NT2/D1 (cell line): ENCODE measurements at regions not wholly inside any gene's neighbourhood (a gene's known extent, or its start where the extent isn't known, plus 50 kb on each side); places are given as distances from the start of the nearest gene placed in this dataset.

Experiments
- DNase-seq: peaks from one replicate; pipeline ENCODE4 v3.0.0-alpha.2; 2011; ENCODE audit warnings: low read depth, low spot score
- H3K27me3 ChIP-seq: 2 replicates; pipeline ENCODE4 v1.6.0; 2011; ENCODE audit warnings: mild to moderate bottlenecking; ENCODE audit not compliant: insufficient read length, insufficient read depth
- H3K36me3 ChIP-seq: 2 replicates; pipeline ENCODE4 v1.6.1; 2011; ENCODE audit warnings: mild to moderate bottlenecking, low read length, mixed read lengths; ENCODE audit not compliant: insufficient read depth, insufficient read length
- H3K4me1 ChIP-seq: 2 replicates; pipeline ENCODE4 v1.5.1; 2011; ENCODE audit not compliant: insufficient read depth, insufficient read length
- H3K4me3 ChIP-seq: 2 replicates; pipeline ENCODE4 v1.5.1; 2011; ENCODE audit warnings: low read depth; ENCODE audit not compliant: insufficient read length
- H3K9ac ChIP-seq: 2 replicates; pipeline ENCODE4 v1.6.0; 2011; ENCODE audit warnings: low read depth; ENCODE audit not compliant: insufficient read length
- H3K9me3 ChIP-seq: 2 replicates; pipeline ENCODE4 v1.5.1; 2011; ENCODE audit warnings: mild to moderate bottlenecking, low read length; ENCODE audit not compliant: insufficient read depth
- SUZ12 ChIP-seq: IDR thresholded peaks from 2 replicates; pipeline ENCODE4 v1.6.1; 2011; ENCODE audit not compliant: insufficient read length, insufficient read depth; ENCODE audit errors: extremely low read depth
- YY1 ChIP-seq: IDR thresholded peaks from 2 replicates; pipeline ENCODE4 v1.6.1; 2011; ENCODE audit not compliant: insufficient read length, insufficient read depth
- ZNF274 ChIP-seq: IDR thresholded peaks from 2 replicates; pipeline ENCODE4 v1.6.1; 2011; ENCODE audit warnings: mild to moderate bottlenecking, low read depth, low read length

DNA sequence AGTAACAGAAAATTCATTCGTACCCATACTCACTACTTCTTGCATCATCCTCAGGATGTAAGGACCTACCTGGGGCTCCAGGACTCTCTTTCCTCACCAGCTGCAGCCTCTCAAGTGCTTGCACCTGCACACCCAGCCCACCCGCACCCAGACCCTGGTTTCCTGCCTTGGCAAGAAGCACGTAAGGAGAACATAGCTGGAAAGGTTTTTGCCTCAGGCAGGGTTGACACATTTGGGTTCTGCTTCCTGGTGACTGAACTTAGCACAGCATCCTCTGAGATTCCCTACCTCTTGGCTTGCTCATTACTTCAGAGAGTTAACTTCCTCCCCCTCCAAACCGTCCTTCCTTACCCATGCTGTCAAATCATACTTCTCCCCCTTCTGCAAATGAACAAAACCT, 556.9 kb downstream of the CD83 start:
- H3K27me3 ChIP-seq = no peaks in the 10 kb centered on the region
- no peaks in the 10 kb centered on the region for H3K9me3 ChIP-seq
- no peak overlapping the region for H3K9ac ChIP-seq
- peaks cover 2% of the 10 kb centered on the region for H3K4me1 ChIP-seq
- DNase-seq = no peak
- H3K4me3 ChIP-seq = no peak overlapping the region
- TF ChIP-seq ZNF274 = no peak
- no peak for TF ChIP-seq SUZ12
- TF ChIP-seq YY1 = no peak
- H3K36me3 ChIP-seq = no peaks in the 10 kb centered on the region

DNA sequence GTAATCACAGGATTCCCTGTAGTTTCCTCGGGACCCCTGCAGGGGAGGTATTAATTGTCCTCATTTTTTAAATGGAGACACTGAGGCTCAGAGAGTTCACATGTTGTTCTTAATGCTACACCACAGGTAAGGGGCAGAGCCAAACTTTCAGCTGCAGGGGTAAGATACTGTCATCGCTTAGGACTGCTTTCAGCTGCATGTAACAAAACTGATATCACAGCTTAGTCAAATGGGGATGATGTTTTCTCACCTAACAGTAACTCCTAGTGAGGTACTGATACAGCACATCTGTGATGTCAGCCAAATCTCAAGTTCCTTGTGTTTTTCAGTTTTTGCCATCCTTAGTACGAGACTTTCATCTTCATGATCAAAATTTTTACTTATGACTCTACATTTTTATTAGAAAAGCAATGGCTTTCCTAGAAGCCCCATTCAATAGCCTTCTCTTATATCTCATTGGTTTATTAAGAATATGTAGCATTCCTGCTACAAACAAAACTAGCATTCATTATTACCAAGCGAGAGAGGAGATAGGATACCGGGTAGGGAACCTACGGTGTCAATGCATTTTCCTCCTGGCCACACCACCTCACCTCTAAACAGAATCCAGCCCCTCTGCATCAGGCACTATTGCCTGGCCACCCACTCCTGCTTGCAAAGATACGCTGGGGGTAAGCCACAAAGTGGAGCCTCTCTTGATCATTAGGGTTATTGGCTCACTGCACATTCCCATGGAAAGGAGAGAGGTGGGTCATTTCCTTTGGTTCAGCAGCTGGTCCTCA, 557.5 kb downstream of the CD83 start:
- no peak overlapping the region for H3K9ac ChIP-seq
- H3K4me3 ChIP-seq = no peak overlapping the region
- no peaks in the 10 kb centered on the region for H3K9me3 ChIP-seq
- no peak for DNase-seq
- H3K4me1 ChIP-seq = peaks cover 2% of the 10 kb centered on the region
- no peaks in the 10 kb centered on the region for H3K27me3 ChIP-seq
- TF ChIP-seq SUZ12 = no peak
- no peak for TF ChIP-seq YY1
- no peak for TF ChIP-seq ZNF274
- H3K36me3 ChIP-seq = no peaks in the 10 kb centered on the region

GRCh38 chr6:14676064-14676463, 558.5 kb downstream of the CD83 start:
- Histone ChIP-seq H3K4me3 (no peak overlapping the region), H3K36me3 (no peaks in the 10 kb centered on the region), H3K4me1 (peaks cover 2% of the 10 kb centered on the region), H3K9me3 (no peaks in the 10 kb centered on the region), H3K27me3 (no peaks in the 10 kb centered on the region), H3K9ac (no peak overlapping the region)
- no peak for DNase-seq
- TF ChIP-seq SUZ12 (no peak), YY1 (no peak), ZNF274 (no peak)

DNA sequence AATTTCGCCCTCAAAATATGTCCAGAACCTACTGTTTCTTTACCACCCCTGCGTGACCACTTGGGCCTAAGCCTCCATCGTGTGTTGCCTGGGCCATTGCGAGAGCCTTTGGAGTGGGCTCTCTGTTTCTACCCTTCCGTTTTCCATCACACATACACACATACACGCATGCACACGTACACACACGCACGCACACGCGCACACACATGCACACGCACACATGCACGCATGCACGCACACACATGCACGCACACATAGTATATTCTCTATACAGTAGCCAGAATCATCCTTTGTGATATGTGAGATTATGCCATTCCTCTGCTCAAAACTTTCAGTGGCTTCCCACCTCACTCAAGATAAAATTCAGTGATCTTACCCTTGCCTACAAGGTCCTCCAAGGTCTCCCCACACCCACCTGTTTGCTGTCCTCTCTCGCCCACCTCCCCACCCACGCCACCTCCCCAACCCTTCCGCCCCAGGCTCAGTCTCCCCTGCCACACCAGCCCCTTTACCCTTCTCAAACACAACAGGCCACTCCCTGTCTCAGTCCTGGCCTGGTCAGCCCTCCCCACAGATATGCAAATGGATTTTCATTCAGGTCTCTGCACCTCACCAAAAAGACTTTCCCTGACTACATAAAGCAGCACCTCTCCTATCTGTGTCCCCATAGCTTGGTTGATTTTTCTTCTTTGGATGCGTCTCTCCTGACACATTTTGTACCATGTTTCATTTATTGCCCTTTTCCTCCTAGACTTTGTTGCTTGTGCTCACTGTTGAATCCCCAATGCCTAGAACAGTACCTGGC, 559.6 kb downstream of the CD83 start:
- no peaks in the 10 kb centered on the region for H3K9me3 ChIP-seq
- no peak for TF ChIP-seq YY1
- no peak for DNase-seq
- no peaks in the 10 kb centered on the region for H3K36me3 ChIP-seq
- H3K27me3 ChIP-seq = no peaks in the 10 kb centered on the region
- H3K4me1 ChIP-seq = peaks cover 2% of the 10 kb centered on the region
- H3K4me3 ChIP-seq = no peak overlapping the region
- H3K9ac ChIP-seq = no peak overlapping the region

- no peaks in the 10 kb centered on the region for H3K9me3 ChIP-seq
- H3K27me3 ChIP-seq = no peaks in the 10 kb centered on the region
- no peak overlapping the region for H3K4me3 ChIP-seq
- no peak for DNase-seq
- no peak overlapping the region for H3K9ac ChIP-seq
- H3K36me3 ChIP-seq = no peaks in the 10 kb centered on the region
- no peak for TF ChIP-seq ZNF274
- TF ChIP-seq SUZ12 = no peak
- no peak for TF ChIP-seq YY1
- peaks cover 2% of the 10 kb centered on the region for H3K4me1 ChIP-seq
Observed at GRCh38 chr6:14681699-14682487, 564.0 kb upstream of the JARID2 start.

DNA sequence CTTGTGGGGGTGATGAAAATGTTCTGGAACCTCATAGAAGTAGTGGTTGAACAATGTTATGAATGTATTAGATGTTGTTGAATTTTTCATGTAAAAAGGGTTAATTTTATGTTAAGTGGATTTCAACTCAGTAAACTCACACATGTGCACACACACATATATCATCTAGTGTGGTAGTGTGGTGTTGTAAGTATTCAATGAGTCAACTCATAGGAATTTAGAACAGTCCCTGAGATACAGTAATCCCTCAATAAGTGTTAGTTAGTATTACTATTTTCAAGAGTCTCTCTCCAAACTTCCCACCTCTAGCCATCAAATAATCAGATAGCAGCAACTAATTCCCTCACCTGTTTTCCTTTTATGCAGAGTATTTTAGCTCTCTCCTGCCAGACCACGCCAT, 563.1 kb upstream of the JARID2 start:
- Histone ChIP-seq H3K4me3 (no peak overlapping the region), H3K4me1 (no peaks in the 10 kb centered on the region), H3K9me3 (no peaks in the 10 kb centered on the region), H3K27me3 (no peaks in the 10 kb centered on the region), H3K36me3 (no peaks in the 10 kb centered on the region), H3K9ac (no peak overlapping the region)
- no peak for DNase-seq
- TF ChIP-seq YY1 = no peak

DNA sequence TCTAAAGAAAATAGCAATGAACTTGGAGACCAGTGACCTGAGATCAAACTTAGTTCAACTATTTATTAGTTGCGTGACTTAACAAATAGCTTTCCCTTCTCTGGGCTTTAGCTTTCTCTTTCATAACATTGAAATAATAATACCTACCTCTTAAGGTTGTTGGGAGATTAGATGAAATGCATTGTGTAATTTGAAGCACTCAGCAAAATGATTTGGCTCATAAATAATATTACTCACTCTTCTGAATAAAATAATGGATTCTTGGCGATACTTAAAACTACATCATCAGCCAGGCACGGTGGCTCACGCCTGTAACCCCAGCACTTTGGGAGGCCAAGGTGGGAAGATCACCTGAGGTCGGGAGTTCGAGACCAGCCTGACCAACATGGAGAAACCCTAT, 556.2 kb upstream of the JARID2 start:
- H3K4me3 ChIP-seq = no peak overlapping the region
- H3K36me3 ChIP-seq = no peaks in the 10 kb centered on the region
- no peaks in the 10 kb centered on the region for H3K9me3 ChIP-seq
- TF ChIP-seq SUZ12 (no peak), YY1 (no peak), ZNF274 (no peak)
- H3K4me1 ChIP-seq = no peaks in the 10 kb centered on the region
- H3K27me3 ChIP-seq = no peaks in the 10 kb centered on the region
- no peak for DNase-seq
- no peak overlapping the region for H3K9ac ChIP-seq
